IMR-90 (cell line): ENCODE measurements at regions not wholly inside any gene's neighbourhood (a gene's known extent, or its start where the extent isn't known, plus 50 kb on each side); places are given as distances from the start of the nearest gene placed in this dataset.

ENCODE experiments used
- CTCF ChIP-seq: conservative IDR thresholded peaks from 2 replicates; pipeline ENCODE4 v1.5.1; 2012; ENCODE audit warnings: mild to moderate bottlenecking, low read depth, low read length, improper control_type of control experiment
- MXI1 ChIP-seq: IDR thresholded peaks from 2 replicates; pipeline ENCODE4 v1.6.1; 2012; ENCODE audit warnings: low read depth, mild to moderate bottlenecking, low read length, moderate library complexity, borderline replicate concordance
- RFX5 ChIP-seq: IDR thresholded peaks from 2 replicates; pipeline ENCODE4 v1.8.0; 2012; ENCODE audit warnings: low read depth, mild to moderate bottlenecking, low read length, moderate library complexity

GRCh38 chr10:123549761-123550454 is 116.2 kb upstream of the GPR26 start:
- TF ChIP-seq RFX5 (no peak), CTCF (no peak), MXI1 (no peak)
